Mammary epithelial cell (primary cell): ENCODE measurements at regions not wholly inside any gene's neighbourhood (a gene's known extent, or its start where the extent isn't known, plus 50 kb on each side); places are given as distances from the start of the nearest gene placed in this dataset.

Experiments used
- CTCF ChIP-seq, 2 donors: IDR thresholded peaks in 1 of 2; conservative IDR thresholded peaks in 1 of 2; 2 replicates each; pipeline ENCODE4 v1.5.1; 2011 to 2012; ENCODE audit warnings: inconsistent platforms in 2 of 2, low read length in 2 of 2, mild to moderate bottlenecking in 2 of 2, control low read depth in 1 of 2, low read depth in 1 of 2; ENCODE audit not compliant: insufficient read depth in 1 of 2; ENCODE audit errors: extremely low read depth in 1 of 2
- EZH2 ChIP-seq: IDR thresholded peaks from 2 replicates; pipeline ENCODE4 v1.6.1; 2012; ENCODE audit warnings: low read length, inconsistent platforms, borderline replicate concordance

GRCh38 chr7:91660734-91661356, 219.7 kb downstream of the MTERF1 start:
- TF ChIP-seq CTCF (conservative IDR thresholded peaks at IDR 0.05 in 1 of 2, IDR thresholded peaks at IDR 0.05 in 1 of 2; ENCODE audit: extremely low read depth in 1 of 2, insufficient read depth in 1 of 2, low read depth in 1 of 2, low read length in 2 of 2), result no peak
- no peak for TF ChIP-seq EZH2
